ENCODE measurements at regions not wholly inside any gene's neighbourhood (a gene's known extent, or its start where the extent isn't known, plus 50 kb on each side); places are given as distances from the start of the nearest gene placed in this dataset.

GRCh38 chr5:37893434-37894134 lies 53.7 kb upstream of the GDNF start:
- H3K27me3 Mint-ChIP-seq (ENCODE audit: insufficient read depth), result peaks cover 2% of the 10 kb centered on the region
- no peak for TF ChIP-seq CTCF (conservative IDR thresholded peaks at IDR 0.05)
- no peaks in the 10 kb centered on the region for H3K36me3 Mint-ChIP-seq (ENCODE audit: low read depth)
- Histone ChIP-seq H3K9me3 (ENCODE audit: control insufficient read depth, low read length) (no peaks in the 10 kb centered on the region), H3K4me3 (ENCODE audit: low read length) (no peak overlapping the region), H3K36me3 (ENCODE audit: control insufficient read depth, insufficient read depth, low read length) (no peaks in the 10 kb centered on the region), H3K27me3 (ENCODE audit: control insufficient read depth, insufficient read depth, low read length, poor library complexity, severe bottlenecking) (peaks cover 5% of the 10 kb centered on the region), H3K27ac (ENCODE audit: low read depth, low read length) (no peak overlapping the region), H3K4me1 (ENCODE audit: control insufficient read depth, insufficient read depth, low read length) (no peaks in the 10 kb centered on the region), H3K9ac (ENCODE audit: extremely low read depth, low read length, poor library complexity, severe bottlenecking) (no peak overlapping the region)
- DNase-seq, result no peak
- WGBS, 2 experiments (ENCODE audit: insufficient coverage in 1 of 2, insufficient read length in 1 of 2), result 86 to 93% methylated on average over 3 of the region's 3 CpGs
- H3K4me1 Mint-ChIP-seq, result peaks cover 8% of the 10 kb centered on the region
- H3K9me3 Mint-ChIP-seq, result no peaks in the 10 kb centered on the region
- H3K4me3 Mint-ChIP-seq, result no peak overlapping the region
- no peak overlapping the region for H3K27ac Mint-ChIP-seq

- Histone ChIP-seq H3K4me3 (ENCODE audit: low read length) (no peak overlapping the region), H3K36me3 (ENCODE audit: control insufficient read depth, insufficient read depth, low read length) (no peaks in the 10 kb centered on the region), H3K27me3 (ENCODE audit: control insufficient read depth, insufficient read depth, low read length, poor library complexity, severe bottlenecking) (peaks cover 5% of the 10 kb centered on the region), H3K9ac (ENCODE audit: extremely low read depth, low read length, poor library complexity, severe bottlenecking) (no peak overlapping the region), H3K4me1 (ENCODE audit: control insufficient read depth, insufficient read depth, low read length) (no peaks in the 10 kb centered on the region), H3K27ac (ENCODE audit: low read depth, low read length) (no peak overlapping the region), H3K9me3 (ENCODE audit: control insufficient read depth, low read length) (no peaks in the 10 kb centered on the region)
- no peak for TF ChIP-seq CTCF (conservative IDR thresholded peaks at IDR 0.05)
- H3K9me3 Mint-ChIP-seq, result no peaks in the 10 kb centered on the region
- peaks cover 7% of the 10 kb centered on the region for H3K27me3 Mint-ChIP-seq (ENCODE audit: insufficient read depth)
- no peaks in the 10 kb centered on the region for H3K36me3 Mint-ChIP-seq (ENCODE audit: low read depth)
- H3K27ac Mint-ChIP-seq, result no peak overlapping the region
- no peak overlapping the region for H3K4me3 Mint-ChIP-seq
- WGBS, 2 experiments (ENCODE audit: insufficient coverage in 1 of 2, insufficient read length in 1 of 2), result 56 to 97% methylated on average over 1 of the region's 1 CpG
- DNase-seq, result no peak
- peaks cover 8% of the 10 kb centered on the region for H3K4me1 Mint-ChIP-seq
Observed at GRCh38 chr5:37892586-37892985, 52.7 kb upstream of the GDNF start.

- H3K4me3 ChIP-seq (ENCODE audit: low read length), result no peak overlapping the region
- H3K4me1 Mint-ChIP-seq, result peaks cover 8% of the 10 kb centered on the region
- H3K4me3 Mint-ChIP-seq, result no peak overlapping the region
- H3K36me3 ChIP-seq (ENCODE audit: control insufficient read depth, insufficient read depth, low read length), result no peaks in the 10 kb centered on the region
- no peaks in the 10 kb centered on the region for H3K9me3 ChIP-seq (ENCODE audit: control insufficient read depth, low read length)
- no peak overlapping the region for H3K27ac Mint-ChIP-seq
- H3K9me3 Mint-ChIP-seq, result no peaks in the 10 kb centered on the region
- DNase-seq, result no peak
- 100% methylated on average over 1 of the region's 1 CpG for WGBS, 2 experiments (ENCODE audit: insufficient coverage in 1 of 2, insufficient read length in 1 of 2)
- H3K27me3 Mint-ChIP-seq (ENCODE audit: insufficient read depth), result peaks cover 7% of the 10 kb centered on the region
- no peak for TF ChIP-seq CTCF (conservative IDR thresholded peaks at IDR 0.05)
- H3K27me3 ChIP-seq (ENCODE audit: control insufficient read depth, insufficient read depth, low read length, poor library complexity, severe bottlenecking), result peaks cover 5% of the 10 kb centered on the region
- H3K36me3 Mint-ChIP-seq (ENCODE audit: low read depth), result no peaks in the 10 kb centered on the region
- H3K4me1 ChIP-seq (ENCODE audit: control insufficient read depth, insufficient read depth, low read length), result no peaks in the 10 kb centered on the region
- no peak overlapping the region for H3K9ac ChIP-seq (ENCODE audit: extremely low read depth, low read length, poor library complexity, severe bottlenecking)
- no peak overlapping the region for H3K27ac ChIP-seq (ENCODE audit: low read depth, low read length)
Observed at GRCh38 chr5:37891832-37892231, 52.0 kb upstream of the GDNF start.
